Bone marrow (tissue), 2 donors: ENCODE measurements at regions not wholly inside any gene's neighbourhood (a gene's known extent, or its start where the extent isn't known, plus 50 kb on each side); places are given as distances from the start of the nearest gene placed in this dataset.

Source experiments
- DNase-seq, 2 donors: peaks; one replicate each; lab custom pipeline; 2025; lab: John Stamatoyannopoulos, UW

DNA sequence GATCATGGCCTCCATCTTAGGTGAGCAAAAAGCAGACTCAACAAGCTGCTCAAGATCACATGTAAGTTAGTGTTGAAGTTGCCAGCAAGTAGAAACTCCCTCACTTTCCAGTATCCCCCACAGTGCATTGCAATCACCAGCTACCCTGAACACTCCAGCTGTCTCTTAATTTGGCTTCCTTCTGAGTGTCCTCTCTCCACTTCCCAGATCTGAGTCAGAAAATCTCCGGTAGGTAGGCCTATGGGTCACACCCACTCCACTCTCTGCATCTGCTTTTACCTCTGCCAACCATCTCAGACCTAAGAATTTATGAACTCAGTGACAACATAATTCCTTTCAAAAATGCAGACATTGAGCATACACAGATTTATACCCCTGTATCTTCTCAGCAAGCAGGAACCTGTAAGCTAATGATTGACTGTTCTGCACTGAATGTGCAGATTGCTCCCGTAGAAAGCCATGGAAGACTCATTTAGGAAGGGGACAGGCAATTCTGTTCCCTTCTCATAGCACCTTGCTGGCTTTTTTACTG is 656.9 kb downstream of the EPHA4 start:
- DNase-seq, result no peak

DNA sequence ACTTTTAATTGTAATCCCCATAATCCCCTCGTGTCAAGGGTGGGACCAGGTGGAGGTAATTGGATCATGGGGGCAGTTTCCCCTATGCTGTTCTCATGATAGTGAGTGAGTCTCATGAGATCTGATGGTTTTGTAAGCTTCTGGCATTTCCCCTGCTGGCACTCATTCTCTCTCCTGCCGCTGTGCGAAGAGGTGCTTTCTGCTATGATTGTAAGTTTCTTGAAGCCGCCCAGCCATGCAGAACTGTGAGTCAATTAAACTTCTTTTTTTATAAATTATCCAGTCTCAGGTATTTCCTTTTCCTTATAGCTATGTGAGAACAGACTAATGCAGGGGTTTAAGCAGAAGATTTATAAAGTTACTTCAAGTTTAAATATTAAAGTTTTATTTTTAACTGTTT is 655.2 kb downstream of the EPHA4 start:
- no peak for DNase-seq

DNA sequence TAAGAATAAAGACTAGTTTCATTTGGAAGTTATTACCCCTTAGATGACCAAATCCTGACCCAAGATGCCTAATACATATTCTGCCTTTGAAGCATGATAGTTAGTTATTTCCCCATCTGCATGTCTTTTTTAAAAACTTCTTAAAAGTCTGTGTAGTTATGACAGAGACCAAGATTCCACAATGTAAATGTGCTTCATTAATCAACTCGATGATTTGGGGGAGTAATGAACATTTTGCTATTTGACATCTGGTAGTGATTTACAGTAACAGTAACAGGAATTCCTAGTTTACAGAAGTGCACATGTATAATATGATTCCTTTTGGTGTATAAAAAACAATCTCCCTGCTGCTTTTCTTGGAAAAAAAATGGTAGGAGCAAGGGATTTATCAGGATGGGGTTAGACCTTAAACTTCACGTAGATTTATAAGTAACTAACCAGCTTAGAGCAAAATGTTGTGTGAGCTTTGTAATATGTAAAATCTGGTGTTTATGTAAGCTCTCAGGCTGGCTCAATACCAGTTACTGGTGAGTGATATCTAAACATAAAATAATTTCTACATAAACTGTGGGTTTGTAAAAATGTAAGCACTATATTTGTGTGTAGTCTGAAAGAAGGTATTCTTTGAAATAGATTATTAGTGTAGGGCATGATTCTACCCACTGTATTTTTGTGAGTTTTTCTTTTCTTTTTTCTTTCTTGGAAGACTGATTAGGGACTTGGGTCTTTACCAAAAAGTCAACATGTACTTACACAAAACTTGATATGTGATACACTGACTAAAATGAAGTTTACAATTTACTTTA is 641.6 kb downstream of the EPHA4 start:
- no peak for DNase-seq

DNA sequence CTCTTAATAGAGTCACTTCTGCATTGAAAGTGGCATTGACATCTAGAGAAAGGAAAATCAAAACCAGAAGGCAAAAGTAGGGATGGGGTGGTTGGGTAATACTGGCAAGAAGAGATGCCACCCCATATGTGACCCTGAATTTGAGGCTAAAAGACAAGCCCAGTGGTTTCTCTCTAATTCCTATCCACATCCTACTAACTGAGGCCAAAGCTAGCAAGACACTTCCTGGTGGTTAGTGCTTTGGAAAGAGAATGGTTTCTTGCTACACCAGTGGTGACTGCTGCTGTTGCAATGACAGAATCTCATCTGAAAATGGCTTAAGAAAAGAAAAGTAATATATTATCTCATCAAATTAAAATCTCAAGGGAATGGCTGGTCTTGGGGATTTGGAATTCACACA is 640.6 kb downstream of the EPHA4 start:
- DNase-seq, result no peak

DNA sequence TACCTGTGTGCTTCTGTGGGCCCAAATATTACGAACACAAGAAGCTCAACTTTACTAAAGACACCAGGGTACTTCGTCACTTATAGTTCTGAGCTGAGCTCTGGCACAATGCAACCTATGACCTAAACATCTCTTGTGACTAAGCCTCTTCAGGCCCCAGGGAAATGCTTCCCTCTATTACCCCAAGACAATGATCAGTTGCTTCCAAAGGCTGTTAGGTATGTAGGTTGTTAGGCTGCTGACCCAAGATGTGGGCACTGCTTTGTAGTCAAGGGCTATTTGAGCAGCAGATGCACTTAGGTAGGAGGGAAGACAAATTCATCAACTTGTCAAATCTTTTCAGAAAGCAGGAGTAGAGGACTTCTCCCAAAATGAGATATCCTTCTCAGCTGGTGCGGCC is 640.1 kb downstream of the EPHA4 start:
- DNase-seq, result no peak

DNA sequence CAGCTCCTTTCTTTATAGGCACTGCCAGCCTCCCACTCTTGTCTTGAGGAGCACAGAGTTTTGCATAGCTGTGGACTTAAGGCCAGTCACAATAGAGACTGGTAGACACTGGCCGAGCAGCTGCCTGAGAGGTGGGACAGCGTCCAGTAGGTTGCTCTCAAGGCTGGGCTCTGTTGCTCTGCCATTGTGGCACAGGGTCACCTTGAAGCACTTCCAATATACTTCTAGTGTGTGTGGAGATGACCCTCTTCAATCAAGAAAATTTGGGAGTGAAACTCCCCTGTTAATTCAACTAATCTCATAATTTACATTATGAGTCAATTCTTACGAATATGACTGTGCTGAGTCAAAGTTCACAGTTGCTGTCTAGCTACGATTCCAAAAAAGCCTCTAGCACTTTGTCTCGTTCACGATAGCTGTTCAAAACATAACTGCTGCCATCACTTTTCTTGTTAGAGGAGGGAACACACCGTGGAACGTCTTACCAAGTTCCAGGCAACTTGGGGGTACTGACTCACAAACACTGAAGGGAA is 636.2 kb downstream of the EPHA4 start:
- no peak for DNase-seq

DNA sequence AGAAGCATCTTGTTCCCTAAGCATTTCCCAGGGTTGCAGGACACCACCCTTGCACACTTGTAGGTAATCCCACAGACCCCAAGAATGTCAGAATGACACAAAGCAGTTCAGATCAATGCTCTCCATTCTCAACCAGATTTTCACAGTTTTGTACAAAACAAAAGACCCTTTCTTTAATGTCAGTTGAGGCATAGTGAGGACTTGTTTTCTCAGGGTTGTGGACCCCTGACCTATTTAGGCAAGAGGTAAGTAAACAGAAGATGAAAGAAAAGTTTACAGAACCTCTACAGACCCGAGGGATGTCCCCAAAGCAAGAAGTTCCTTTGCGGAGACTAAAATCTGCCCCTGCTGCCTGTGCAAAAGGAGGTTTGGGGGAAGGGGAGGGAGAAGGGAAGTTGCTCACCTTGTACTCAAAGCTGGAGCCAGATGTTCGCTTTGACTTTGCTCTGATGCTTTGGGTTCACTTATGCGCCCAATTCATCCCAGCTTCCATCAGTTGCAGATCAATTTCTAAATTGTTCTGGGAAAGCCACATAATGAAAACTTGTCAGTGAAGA is 635.4 kb downstream of the EPHA4 start:
- DNase-seq, result no peak

DNA sequence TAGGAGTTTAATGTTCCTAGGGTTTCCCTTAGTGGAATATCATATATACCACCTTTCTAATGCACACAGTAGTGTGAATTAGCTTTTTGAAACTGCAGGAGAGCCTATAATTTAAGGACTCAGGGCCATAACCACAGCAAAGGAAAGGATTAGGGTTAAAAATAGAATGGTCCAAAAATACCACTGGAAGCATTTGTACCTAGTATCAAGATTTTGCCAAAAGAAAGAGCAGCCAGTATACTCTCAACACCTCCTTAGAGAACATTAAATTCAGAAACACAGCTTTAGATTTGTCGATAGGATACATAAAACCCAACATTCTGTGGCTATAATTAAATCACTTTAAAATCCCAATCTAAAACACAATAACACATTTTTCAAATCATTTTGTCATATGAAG is 634.9 kb downstream of the EPHA4 start:
- no peak for DNase-seq

DNA sequence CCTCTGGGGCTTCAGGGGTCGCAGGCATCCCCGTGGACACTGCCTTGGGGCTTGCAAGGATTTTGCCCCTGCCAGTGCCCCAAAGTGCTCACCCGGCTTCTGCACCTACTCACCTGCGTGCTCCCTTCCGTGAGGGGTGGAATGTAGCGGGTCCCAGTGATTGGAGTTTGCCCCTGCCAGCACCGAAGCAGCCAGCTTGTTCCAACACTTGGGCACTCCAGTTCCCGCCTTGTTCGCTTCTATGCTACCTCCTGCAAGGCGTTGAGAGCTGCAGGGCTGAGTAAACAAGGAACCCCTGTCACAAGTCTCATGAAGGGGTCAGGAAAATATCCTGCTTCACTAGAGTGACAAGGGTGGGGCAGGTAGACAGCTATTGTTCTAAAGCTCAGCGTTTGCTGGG is 631.5 kb downstream of the EPHA4 start:
- no peak for DNase-seq

DNA sequence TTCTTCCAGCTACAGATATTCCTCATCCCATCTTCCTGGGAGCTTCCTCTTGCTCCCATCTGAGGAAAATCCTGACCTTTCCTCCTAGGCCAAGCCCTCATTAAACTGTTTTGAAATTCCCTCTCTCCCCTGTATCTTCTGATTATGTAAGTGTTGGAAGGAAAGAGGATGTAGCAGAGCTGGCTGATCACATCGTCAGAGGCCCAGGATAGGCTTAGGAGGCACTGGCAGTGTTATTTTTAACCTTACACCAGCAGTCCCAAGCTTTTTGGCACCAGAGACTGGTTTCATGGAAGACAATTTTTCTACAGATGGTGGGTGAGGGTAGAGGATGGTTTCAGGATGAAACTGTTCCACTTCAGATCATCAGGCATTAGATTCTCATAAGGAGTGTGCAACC is 630.4 kb downstream of the EPHA4 start:
- no peak for DNase-seq

DNA sequence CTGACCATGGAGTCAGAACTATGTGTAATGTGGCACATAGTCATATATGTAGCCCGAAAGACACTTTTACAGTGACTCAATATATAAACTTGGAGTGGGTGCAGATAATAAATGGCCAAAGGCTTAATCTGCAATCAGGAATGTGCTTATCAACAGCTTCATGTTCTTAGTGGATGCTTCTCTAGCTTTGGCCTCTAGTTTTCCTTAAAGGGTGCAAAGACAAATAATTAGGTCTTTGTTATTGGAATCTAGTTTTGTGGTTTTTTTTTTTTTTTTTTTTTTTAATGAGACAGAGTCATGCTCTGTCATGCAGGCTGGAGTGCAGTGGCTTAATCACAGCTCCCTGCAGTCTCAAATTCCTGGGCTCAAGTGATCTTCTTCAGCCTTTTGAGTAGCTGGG is 625.6 kb downstream of the EPHA4 start:
- DNase-seq, result no peak

DNA sequence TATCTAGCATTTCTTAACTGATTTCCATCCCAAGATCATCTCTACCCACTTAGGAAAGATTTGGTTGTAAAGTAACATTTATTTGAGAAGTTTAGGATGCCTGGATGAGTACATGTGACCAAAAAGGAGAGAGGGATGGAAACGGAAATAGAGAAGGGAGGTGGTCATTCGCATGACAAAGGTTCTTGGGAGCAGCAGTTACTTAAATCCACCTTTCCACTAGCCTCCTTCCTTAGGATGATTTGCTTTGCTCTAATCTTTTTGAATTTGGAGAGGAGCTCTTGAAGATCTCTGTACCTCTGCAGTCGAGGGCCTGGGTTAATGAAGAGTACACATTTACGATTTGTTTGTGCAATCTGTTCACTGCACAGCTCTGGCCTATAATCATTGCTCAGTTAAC is 623.5 kb downstream of the EPHA4 start:
- DNase-seq, result no peak

DNA sequence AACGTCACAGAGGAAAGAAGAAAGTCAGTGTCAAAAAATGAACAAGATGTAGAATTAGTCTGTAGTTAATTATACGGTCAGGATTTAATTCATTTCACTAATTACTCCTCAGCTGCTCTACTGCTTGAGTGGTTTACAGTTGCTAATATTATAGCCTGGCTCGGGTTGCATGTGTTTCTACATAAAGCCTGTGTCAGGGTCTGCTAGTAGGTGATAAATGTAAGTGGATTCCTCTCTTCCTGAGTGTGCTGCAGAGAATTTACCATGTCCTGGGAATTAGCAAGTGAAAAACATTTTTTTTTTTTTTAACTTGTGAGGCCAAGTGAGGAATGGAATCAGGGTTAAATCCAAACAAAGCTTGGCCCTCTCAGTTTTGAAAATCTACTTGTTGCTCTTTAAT is 622.6 kb downstream of the EPHA4 start:
- no peak for DNase-seq

DNA sequence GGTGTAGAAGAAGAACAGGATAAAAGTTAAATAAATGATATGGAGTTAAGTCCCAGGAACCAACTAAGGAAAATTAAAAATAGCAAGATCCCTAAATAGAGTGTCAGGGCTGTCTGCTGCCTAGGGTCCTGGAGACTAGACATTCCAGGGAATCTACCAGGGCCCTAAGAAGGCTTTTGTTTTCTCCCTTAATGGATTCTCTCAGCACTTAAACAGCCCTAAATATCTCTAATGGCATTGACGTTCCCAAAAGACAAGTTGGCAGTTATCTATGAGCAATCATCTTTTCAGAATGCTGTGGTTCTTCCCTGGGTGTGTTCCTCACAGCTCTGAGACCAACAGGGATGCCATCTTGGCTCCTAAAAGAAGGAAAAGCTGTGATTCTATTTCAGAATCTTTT is 616.3 kb downstream of the EPHA4 start:
- no peak for DNase-seq

DNA sequence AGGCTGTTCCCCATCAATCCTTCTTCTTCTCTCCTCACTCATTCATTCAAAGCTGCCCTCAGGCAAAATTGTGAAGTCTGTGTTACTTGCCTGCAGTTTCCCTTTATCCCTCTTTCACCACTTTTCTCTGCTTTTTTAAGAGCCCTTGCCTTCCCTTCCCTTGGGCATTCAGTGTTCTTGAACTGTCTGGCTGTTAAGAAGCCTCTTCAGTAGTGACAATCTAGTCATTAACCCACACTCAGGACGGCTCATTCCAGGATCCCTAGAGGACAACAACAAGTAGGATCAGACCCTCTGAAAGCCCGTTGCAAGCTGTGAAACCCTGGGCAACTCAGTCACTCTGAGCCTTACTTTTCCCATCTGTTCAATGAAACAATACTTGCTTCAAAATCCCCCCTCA is 615.7 kb downstream of the EPHA4 start:
- no peak for DNase-seq

DNA sequence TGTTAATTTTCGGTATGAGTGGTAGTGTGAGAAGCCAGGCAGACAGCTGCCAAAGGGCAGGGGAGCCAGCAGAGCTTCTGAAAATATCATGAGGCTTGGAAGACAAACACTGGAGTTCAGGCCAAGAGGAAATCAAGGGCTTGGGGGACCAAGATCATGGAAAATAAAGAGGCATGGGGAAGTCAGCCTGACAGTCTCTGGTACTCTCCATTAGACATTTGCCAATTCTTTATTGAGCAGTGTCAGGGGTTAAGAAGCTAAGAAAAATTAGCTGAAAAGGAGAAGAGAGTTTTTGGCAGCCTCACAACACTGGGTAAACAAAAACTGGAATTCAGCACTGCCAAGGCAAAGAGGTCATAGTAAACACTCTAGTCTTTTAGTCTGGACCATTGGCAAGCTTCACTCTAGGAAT is 612.7 kb downstream of the EPHA4 start:
- no peak for DNase-seq

DNA sequence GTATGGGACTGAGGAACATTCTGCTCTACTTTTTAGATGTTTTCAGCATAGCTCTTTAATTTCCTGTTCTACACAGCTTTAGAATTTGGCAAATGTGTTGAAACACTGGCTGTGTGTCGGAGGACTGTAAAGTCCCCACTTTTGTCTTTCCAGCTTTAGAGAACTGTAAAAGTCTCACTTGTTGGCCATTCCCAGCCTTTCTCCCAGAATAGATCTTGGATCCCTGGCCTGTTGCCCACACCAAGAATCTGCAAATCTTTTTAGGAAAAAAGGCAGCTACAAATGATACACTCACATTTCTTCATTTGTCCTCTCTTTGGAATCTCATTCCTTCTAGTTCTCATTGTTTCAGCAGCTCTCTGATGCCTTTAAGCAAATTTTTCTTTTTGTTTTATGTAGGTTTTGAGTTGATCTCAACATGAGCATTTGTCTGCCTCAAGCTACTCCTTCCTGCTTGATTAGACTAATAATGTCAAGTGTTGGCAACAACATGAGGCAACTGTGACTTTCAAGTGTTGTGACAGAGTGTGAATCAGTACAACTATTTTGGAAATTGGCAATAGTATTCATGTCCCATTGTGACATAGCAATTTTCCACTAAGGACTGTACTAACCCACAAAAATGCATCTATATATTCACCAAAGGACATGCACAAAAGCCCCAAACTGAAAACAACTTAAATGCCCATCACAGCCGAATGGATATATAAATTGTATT is 610.8 kb downstream of the EPHA4 start:
- DNase-seq, result no peak

DNA sequence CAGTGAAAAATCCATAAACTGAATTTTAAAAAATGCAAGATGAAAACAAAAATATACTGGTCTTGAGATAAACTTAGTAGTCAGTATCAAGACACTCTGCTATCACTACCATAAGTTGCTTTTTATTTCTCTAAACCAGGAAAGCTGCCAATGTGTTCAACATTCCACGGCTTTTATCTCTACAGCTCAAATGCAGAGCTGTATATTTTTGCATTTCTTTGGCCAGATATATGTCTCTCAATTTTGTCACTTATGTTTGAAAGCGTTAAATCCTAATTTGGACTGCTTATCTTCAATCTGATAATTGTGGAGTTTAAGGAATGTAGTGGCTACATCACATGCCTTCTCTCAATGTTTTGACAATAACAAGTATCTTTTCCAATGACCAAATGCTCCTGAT is 609.5 kb downstream of the EPHA4 start:
- DNase-seq, result no peak

DNA sequence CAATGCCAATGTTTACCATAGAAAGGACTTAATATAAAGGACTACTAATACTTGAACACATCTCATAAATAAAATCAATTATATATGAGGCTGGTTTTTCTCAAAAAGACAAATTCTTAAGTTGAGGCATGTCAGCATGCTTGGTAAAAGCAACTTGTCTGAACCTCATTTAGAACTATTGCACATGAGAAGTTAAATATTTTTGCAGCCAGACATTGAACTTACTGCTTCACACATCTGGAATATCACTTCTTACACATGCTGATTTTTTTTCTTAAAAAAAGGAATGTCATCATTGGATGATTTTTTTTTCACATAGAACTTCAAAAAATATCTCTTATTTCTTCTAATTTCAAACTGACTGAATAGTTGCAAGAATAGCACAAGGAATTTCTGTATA is 609.0 kb downstream of the EPHA4 start:
- no peak for DNase-seq

DNA sequence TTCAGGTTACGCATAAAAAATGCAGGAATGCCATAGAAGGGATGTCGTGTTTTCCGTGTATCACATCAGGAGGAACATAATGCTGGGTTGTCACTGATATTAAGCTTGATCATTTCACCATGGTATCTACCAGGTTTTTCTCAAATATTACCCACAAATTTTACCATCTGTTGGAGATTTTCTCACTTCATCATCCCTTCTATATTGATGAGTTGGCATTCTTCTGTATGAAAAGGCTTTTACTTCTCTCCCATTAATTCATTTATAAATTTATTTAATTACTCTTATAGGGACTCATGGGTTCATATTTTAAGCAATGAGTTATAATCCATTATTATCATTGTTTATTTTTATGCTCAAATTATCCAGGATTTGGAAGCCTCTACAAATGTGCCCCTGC is 608.2 kb downstream of the EPHA4 start:
- DNase-seq, result no peak

DNA sequence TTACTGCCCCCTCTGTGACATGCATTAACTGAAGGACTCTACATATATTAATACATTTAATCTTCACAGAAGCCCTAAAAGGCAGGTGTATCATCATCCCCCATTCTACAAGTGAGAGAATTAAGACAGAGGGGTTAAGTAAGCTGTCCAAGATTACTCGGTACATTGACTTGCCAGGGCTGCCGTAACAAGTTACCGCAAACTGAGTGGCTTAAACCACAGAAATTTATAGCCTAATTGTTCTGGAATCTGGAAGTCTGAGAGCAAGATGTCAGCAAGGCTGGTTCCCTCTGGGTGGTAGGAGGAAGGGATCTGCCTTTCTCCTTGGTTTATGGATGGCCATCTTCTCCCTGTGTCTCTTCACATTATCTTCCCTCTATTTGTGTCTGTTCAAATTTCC is 605.5 kb downstream of the EPHA4 start:
- DNase-seq, result no peak

DNA sequence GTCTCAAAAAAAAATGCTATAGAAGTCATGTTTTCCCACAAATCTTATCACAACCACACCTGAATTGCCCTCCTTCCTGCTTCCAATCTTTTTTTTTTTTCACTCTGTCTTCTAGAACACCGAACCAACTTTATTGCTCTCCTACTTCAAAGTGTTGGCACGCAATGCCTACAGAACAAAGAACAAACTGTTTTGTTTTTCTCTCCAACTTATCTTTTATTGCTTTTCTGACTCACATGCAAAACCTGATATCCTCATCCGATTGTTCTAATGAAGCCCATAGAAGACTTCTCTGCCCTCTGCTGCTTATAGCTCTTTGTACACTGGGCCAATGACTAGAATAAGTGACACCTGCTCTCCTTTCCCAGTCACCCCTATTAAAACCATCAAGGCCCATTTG is 602.8 kb downstream of the EPHA4 start:
- DNase-seq, result no peak
